ENCODE measurements at regions not wholly inside any gene's neighbourhood (a gene's known extent, or its start where the extent isn't known, plus 50 kb on each side); places are given as distances from the start of the nearest gene placed in this dataset.

- no peak for TF ChIP-seq CTCF (conservative IDR thresholded peaks at IDR 0.05; ENCODE audit: low read depth, low read length)
- TF ChIP-seq EZH2 (IDR thresholded peaks at IDR 0.05; ENCODE audit: low read length, unreplicated experiment), result no peak
- no peak for TF ChIP-seq EZH2phosphoT487 (IDR thresholded peaks at IDR 0.05; ENCODE audit: borderline replicate concordance, low read length)
These were observed 942.4 kb upstream of the PRR20A start for GRCh38 chr13:56198350-56198749.

Measured in PC-3 (cell line).